ENCODE measurements at regions not wholly inside any gene's neighbourhood (a gene's known extent, or its start where the extent isn't known, plus 50 kb on each side); places are given as distances from the start of the nearest gene placed in this dataset.

GRCh38 chr13:89865164-89866064, 1482.1 kb upstream of the MIR17HG start:
- H3K4me3 ChIP-seq = no peak overlapping the region
- H3K27ac ChIP-seq = no peak overlapping the region
- no peaks in the 10 kb centered on the region for H3K27me3 ChIP-seq (replicated peaks)
- H3K9me3 ChIP-seq (replicated peaks) = no peaks in the 10 kb centered on the region
- no peaks in the 10 kb centered on the region for H3K4me1 ChIP-seq (replicated peaks)
- H3K36me3 ChIP-seq = no peaks in the 10 kb centered on the region
- DNase-seq (ENCODE audit: low read depth in 1 of 2, low spot score in 2 of 2) = no peak

- H3K4me1 ChIP-seq (replicated peaks) = no peaks in the 10 kb centered on the region
- H3K9me3 ChIP-seq (replicated peaks) = no peaks in the 10 kb centered on the region
- H3K4me3 ChIP-seq = no peak overlapping the region
- no peaks in the 10 kb centered on the region for H3K27me3 ChIP-seq (replicated peaks)
- DNase-seq (ENCODE audit: low read depth in 1 of 2, low spot score in 2 of 2) = no peak
- H3K27ac ChIP-seq = no peak overlapping the region
- H3K36me3 ChIP-seq = no peaks in the 10 kb centered on the region
Measured at GRCh38 chr13:89869312-89869711, 1478.2 kb upstream of the MIR17HG start.

DNA sequence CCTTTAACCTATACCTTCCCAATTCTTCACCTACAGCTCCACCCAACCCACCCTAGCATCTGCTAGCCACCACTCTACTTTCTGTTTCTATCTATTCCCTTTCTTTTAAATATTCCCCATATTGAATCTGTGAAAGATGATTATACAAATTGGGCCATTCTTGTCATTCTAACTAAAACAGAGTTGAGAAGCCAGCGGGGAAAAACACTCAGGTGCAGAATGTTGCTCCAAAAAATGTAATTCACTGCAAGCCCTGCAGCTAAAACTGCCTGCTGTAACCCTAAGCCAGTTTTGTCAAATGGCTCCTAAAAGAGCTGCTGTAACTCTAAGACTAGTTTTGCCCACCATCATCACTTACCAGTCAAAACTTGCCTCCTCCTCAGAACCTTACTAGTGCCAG, 1468.6 kb upstream of the MIR17HG start:
- H3K36me3 ChIP-seq = no peaks in the 10 kb centered on the region

DNA sequence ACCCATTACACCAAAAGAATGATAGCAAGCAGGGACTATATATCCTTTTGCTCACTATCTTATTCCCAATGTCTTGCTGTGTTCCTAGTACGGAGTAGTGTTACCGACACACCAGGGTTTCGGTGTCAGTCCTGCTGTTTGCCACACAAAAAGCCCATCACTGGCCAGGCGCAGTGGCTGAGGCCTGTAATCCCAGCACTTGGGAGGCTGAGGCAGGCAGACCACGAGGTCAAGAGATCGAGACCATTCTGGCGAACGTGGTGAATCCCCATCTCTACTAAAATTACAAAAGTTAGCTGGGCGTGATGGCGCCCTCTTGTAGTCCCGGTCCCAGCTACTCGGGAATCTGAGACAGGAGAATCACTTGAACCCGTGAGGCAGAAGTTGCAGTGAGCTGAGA, 1467.3 kb upstream of the MIR17HG start:
- Histone ChIP-seq H3K36me3 (no peaks in the 10 kb centered on the region), H3K27ac (no peak overlapping the region), H3K9me3 (replicated peaks) (no peaks in the 10 kb centered on the region), H3K4me3 (no peak overlapping the region), H3K4me1 (replicated peaks) (no peaks in the 10 kb centered on the region), H3K27me3 (replicated peaks) (no peaks in the 10 kb centered on the region)
- no peak for DNase-seq (ENCODE audit: low read depth in 1 of 2, low spot score in 2 of 2)

More for the DNA sequence above, 1468.6 kb upstream of the MIR17HG start:
- Histone ChIP-seq H3K27me3 (replicated peaks) (no peaks in the 10 kb centered on the region), H3K4me3 (no peak overlapping the region), H3K9me3 (replicated peaks) (no peaks in the 10 kb centered on the region), H3K4me1 (replicated peaks) (no peaks in the 10 kb centered on the region), H3K27ac (no peak overlapping the region)
- DNase-seq (ENCODE audit: low read depth in 1 of 2, low spot score in 2 of 2) = no peak

DNA sequence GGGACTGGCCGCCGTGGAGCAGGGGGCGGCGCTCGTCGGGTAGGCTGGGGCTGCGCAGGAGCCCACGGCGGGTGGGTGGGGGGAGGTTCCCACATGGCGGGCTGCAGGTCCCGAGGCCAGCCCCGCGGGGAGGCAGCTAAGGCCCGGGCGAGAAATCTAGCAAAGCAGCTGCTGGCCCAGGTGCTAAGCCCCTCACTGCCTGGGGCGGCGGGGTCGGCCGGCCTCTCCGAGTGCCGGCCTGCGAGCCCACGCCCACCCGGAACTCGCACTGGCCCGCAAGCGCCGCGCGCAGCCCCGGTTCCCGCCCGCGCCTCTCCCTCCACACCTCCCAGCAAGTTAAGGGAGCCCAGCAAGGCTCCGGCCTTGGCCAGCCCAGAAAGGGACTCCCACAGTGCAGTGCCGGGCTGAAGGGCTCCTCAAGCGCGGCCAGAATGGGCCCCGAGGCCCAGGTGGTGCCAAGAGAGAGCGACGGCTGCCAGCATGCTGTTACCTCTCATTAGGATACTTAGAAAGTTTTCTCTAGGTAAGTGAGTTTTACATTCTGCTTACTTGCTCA, 1463.5 kb upstream of the MIR17HG start:
- H3K4me3 ChIP-seq = no peak overlapping the region
- DNase-seq (ENCODE audit: low read depth in 1 of 2, low spot score in 2 of 2) = no peak
- H3K4me1 ChIP-seq (replicated peaks) = no peaks in the 10 kb centered on the region

DNA sequence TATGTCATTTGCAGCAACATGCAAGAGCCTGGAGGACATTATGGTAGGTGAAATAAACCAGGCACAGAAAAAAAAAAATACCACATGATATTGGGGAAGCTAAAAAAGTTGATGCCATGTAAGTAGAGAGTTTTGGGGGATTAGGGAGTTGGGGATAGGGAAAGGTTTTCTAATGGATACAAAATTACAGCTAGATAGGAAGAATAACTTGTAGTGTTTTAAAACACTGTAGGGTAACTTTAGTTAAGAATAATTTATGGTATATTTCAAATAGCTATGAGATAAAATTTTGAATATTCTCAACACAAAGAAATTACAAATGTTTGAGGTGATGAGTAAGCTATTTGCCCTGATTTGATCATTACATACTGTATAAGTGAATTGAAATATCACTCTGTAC, 1456.7 kb upstream of the MIR17HG start:
- no peak overlapping the region for H3K4me3 ChIP-seq
- H3K27me3 ChIP-seq (replicated peaks) = no peaks in the 10 kb centered on the region; the same call in 1 of the 2 replicates
- H3K9me3 ChIP-seq (replicated peaks) = no peaks in the 10 kb centered on the region
- no peaks in the 10 kb centered on the region for H3K36me3 ChIP-seq
- no peak for DNase-seq (ENCODE audit: low read depth in 1 of 2, low spot score in 2 of 2)
- no peaks in the 10 kb centered on the region for H3K4me1 ChIP-seq (replicated peaks)
- H3K27ac ChIP-seq = no peak overlapping the region

More for the DNA sequence above, 1463.5 kb upstream of the MIR17HG start:
- Histone ChIP-seq H3K9me3 (replicated peaks) (no peaks in the 10 kb centered on the region), H3K27me3 (replicated peaks) (no peaks in the 10 kb centered on the region; the same call in 1 of the 2 replicates), H3K27ac (no peak overlapping the region), H3K36me3 (no peaks in the 10 kb centered on the region)

DNA sequence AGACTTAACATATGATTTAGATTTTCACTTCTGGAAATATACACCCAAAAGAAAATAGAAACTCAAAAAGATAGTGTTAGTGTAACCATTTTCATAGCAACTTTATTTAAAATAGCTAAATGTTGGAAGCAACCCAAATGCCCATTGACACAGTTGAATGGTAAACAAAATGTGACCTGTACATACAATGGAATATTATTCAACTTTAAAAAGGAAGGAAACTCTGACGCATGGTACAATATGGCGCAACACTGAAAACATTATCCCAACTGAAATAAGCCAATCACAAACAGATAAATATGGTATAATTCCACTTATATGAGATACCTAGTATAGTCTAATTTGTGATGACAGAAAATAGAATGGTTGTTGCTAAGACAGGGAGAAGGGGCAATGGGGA, 1456.1 kb upstream of the MIR17HG start:
- H3K27ac ChIP-seq = no peak overlapping the region

DNA sequence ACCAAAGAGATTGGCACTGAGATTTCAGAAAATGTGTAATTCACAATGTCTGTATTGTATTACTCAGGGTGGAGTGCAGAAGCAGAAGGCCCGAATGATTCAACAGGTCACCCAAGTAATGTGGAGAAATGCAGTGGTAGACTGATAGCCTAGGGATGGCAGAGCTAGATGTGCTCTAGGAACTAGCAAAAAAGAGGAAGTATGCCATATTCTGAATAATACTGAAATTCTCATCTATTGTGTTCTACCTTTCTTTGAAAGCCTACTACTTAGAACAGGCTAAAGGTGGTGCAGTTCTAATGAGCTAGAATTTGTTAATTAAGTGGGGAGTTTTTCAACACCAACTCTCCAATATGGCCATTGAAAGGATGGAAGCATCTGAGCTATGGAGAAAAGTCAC, 1449.8 kb upstream of the MIR17HG start:
- H3K36me3 ChIP-seq = no peaks in the 10 kb centered on the region
- DNase-seq (ENCODE audit: low read depth in 1 of 2, low spot score in 2 of 2) = no peak
- H3K4me1 ChIP-seq (replicated peaks) = no peaks in the 10 kb centered on the region
- H3K27ac ChIP-seq = no peak overlapping the region
- H3K9me3 ChIP-seq (replicated peaks) = no peaks in the 10 kb centered on the region
- H3K4me3 ChIP-seq = no peak overlapping the region
- H3K27me3 ChIP-seq (replicated peaks) = no peaks in the 10 kb centered on the region

More for the DNA sequence above, 1456.1 kb upstream of the MIR17HG start:
- H3K27me3 ChIP-seq (replicated peaks) = no peaks in the 10 kb centered on the region; the same call in 1 of the 2 replicates
- no peaks in the 10 kb centered on the region for H3K4me1 ChIP-seq (replicated peaks)
- no peak overlapping the region for H3K4me3 ChIP-seq
- H3K9me3 ChIP-seq (replicated peaks) = no peaks in the 10 kb centered on the region
- DNase-seq (ENCODE audit: low read depth in 1 of 2, low spot score in 2 of 2) = no peak
- H3K36me3 ChIP-seq = no peaks in the 10 kb centered on the region

DNA sequence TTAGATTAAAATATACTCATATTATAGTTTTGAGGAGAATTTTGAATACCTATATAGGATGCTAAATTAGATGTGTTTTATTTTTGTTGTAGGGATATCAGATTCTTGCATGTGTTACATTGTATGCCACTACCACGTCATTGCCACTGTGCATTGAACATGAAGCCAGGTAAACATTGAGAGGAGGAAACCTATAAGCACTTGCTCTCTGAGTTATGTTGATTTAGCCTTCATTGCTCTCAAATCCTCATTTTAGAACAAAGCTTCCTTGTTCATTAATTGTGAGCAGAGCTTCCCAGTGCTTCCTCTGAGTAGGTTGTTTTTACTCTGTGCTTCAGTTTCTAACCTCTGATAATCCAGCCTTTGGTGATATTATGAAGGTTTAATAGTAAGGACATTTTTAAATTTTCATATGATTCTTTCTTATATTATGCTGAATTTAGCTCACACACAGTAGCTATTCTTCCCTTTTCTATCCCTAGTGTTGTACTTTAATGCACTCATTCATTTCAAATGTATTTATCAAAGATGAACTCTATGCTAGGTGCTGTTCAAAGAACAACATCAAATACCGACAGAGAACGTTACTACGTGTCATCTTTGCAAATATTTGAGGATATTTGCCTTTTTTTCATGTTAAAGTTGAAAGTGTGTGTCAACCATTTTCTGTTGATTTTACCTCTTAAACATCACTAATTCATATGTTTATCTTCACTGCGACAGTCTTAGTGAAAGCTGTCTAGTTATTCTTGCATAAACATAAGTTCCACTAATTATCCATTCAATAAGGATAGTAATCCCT, 1448.0 kb upstream of the MIR17HG start:
- no peaks in the 10 kb centered on the region for H3K4me1 ChIP-seq (replicated peaks)
- H3K27ac ChIP-seq = no peak overlapping the region
- no peaks in the 10 kb centered on the region for H3K36me3 ChIP-seq
- no peaks in the 10 kb centered on the region for H3K9me3 ChIP-seq (replicated peaks)
- no peak overlapping the region for H3K4me3 ChIP-seq
- no peak for DNase-seq (ENCODE audit: low read depth in 1 of 2, low spot score in 2 of 2)
- no peaks in the 10 kb centered on the region for H3K27me3 ChIP-seq (replicated peaks)

DNA sequence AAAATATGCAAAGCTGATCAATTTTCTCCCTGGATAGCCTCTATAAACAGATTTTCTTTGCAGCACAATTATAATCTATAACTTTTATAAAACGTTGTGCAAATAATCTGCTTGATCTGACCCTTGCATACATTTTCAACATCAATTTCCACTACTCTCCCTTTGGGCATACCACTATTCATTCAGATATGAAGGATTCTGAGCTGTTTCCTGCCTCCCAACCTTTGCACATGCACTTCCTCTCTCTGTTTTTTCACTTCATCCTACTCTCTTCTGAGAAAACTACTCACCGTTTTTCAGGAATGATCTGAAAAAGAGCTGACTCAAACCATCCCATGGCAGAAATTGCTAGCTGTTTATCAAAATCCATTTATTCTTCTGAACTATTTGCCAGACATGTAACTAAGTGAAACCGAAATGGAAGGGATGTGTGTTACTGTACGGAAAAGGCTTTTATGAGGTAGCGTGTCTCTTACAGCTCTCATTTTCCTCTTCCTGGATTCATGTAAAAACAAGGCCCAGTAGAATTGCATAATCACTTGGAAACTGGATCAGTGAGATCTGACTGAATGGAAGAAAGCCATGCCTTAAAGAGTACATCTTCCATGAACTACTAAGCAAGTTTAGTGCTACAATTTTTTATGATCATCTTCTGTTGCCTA, 1447.3 kb upstream of the MIR17HG start:
- Histone ChIP-seq H3K27me3 (replicated peaks) (no peaks in the 10 kb centered on the region), H3K36me3 (no peaks in the 10 kb centered on the region), H3K27ac (no peak overlapping the region), H3K4me1 (replicated peaks) (no peaks in the 10 kb centered on the region), H3K9me3 (replicated peaks) (no peaks in the 10 kb centered on the region), H3K4me3 (no peak overlapping the region)
- no peak for DNase-seq (ENCODE audit: low read depth in 1 of 2, low spot score in 2 of 2)

DNA sequence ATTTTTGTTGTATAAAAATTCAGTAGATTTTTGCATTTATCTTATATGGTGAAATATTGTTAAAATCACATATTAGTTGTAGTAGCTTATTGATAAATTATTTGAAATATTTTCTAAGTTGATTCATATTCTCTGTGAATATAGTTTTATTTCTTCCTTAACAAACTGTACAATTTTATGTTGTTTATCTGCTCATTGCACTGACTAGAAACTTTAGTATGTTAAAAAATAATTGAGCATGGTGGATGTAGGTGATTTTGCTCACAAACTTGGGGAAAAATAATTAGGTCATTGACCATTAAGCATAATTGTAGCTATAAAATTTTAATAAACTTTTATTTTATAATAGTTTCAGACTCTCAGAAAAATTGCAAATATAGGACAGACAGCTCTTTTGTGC, 1445.3 kb upstream of the MIR17HG start:
- DNase-seq (ENCODE audit: low read depth in 1 of 2, low spot score in 2 of 2) = no peak
- Histone ChIP-seq H3K4me3 (no peak overlapping the region), H3K9me3 (replicated peaks) (no peaks in the 10 kb centered on the region), H3K4me1 (replicated peaks) (no peaks in the 10 kb centered on the region), H3K36me3 (no peaks in the 10 kb centered on the region), H3K27me3 (replicated peaks) (no peaks in the 10 kb centered on the region), H3K27ac (no peak overlapping the region)

DNA sequence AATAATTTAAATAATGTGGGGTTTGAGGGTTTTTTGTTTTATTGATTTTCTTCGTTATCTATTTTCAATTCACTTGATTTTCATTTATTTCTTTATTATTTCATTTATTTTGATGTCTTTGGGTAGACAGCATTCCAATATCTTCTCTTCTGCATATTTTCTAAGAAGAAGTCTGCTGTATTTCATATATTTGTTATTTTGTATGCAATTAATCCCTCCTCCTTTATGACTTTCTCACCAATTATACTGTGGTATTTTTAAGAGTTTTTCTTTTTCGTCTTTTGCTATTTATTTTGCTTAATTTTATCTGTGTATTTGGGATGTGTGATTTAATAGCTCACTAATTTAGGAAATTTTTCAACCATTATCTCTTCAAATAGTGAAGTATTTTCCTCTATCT, 1444.4 kb upstream of the MIR17HG start:
- H3K4me1 ChIP-seq (replicated peaks) = no peaks in the 10 kb centered on the region

DNA sequence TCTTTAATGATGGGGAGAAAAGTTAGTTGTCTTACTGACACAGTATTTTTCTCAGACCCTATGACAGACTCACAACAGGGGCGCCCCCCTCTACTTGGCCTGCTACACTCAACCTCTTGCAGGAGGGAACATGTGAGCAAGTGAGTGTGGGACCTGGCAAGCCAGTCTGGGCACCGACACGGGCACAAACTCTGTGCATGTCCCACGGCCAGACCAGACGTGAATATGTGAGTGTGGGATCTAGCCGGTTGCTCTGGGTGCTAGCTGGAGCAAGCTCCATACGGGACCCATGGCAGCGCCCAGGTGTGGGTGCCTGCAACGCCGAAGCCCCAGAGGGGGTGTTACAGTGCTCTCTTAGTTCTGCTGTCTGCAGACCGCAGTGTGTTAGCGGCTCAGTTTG, 1437.3 kb upstream of the MIR17HG start:
- Histone ChIP-seq H3K27ac (no peak overlapping the region), H3K9me3 (replicated peaks) (no peaks in the 10 kb centered on the region), H3K27me3 (replicated peaks) (no peaks in the 10 kb centered on the region), H3K36me3 (no peaks in the 10 kb centered on the region), H3K4me1 (replicated peaks) (no peaks in the 10 kb centered on the region), H3K4me3 (no peak overlapping the region)
- DNase-seq (ENCODE audit: low read depth in 1 of 2, low spot score in 2 of 2) = no peak

More for the DNA sequence above, 1444.4 kb upstream of the MIR17HG start:
- H3K4me3 ChIP-seq = no peak overlapping the region
- H3K9me3 ChIP-seq (replicated peaks) = no peaks in the 10 kb centered on the region
- H3K27me3 ChIP-seq (replicated peaks) = no peaks in the 10 kb centered on the region
- no peak for DNase-seq (ENCODE audit: low read depth in 1 of 2, low spot score in 2 of 2)
- H3K27ac ChIP-seq = no peak overlapping the region
- no peaks in the 10 kb centered on the region for H3K36me3 ChIP-seq
